PC-9 (cell line): ENCODE measurements at regions not wholly inside any gene's neighbourhood (a gene's known extent, or its start where the extent isn't known, plus 50 kb on each side); places are given as distances from the start of the nearest gene placed in this dataset.
"Not testable (repeated sequence)": the region's sequence is repeated elsewhere in the genome, so short reads cannot be mapped to it uniquely, and the experiment has no call there.

Experiments used
- BruUV-seq: library from RNA; stranded (reverse); fragments of 400-500 nt; replicated peaks from 2 replicates; lab custom pipeline; 2021; lab: Mats Ljungman, UMichigan
- CTCF ChIA-PET: fragments of 300-600 bp; sonication (Branson Sonifier 250); formaldehyde crosslinking; loops from one replicate; lab custom pipeline; 2022; ENCODE audit warnings: antibody characterized with exemption; lab: Charles Lee
- POLR2A ChIA-PET: fragments of 300-600 bp; sonication (Branson Sonifier 250); formaldehyde crosslinking; loops from one replicate; lab custom pipeline; 2022; ENCODE audit warnings: antibody characterized with exemption; ENCODE audit not compliant: unreplicated experiment; lab: Charles Lee
- DNase-seq, 2 experiments: peaks; one replicate each; pipeline versions ENCODE4 v3.0.0 to v3.0.0-alpha.2; 2015 to 2022; ENCODE audit warnings: mixed read lengths in 1 of 2
- H2AFZ ChIP-seq: fragments of 200-600 bp; sonication (generic); 2 replicates; pipeline ENCODE4 v1.8.1; 2017; ENCODE audit warnings: antibody characterized with exemption
- H3F3A ChIP-seq: fragments of 200-600 bp; sonication (generic); 2 replicates; pipeline ENCODE4 v1.8.1; 2017; ENCODE audit warnings: antibody characterized with exemption, mild to moderate bottlenecking, low read depth; ENCODE audit not compliant: insufficient read depth
- H3K27ac ChIP-seq: fragments of 200-600 bp; sonication (generic); 2 replicates; pipeline ENCODE4 v1.6.1; 2016; ENCODE audit warnings: mixed run types
- H3K27me3 ChIP-seq: fragments of 200-600 bp; sonication (generic); 2 replicates; pipeline ENCODE4 v1.6.1; 2016; ENCODE audit warnings: low read depth, mixed run types; ENCODE audit not compliant: insufficient read depth
- H3K36me3 ChIP-seq: fragments of 200-600 bp; sonication (generic); 2 replicates; pipeline ENCODE4 v1.6.1; 2016; ENCODE audit warnings: low read depth, mixed run types
- H3K4me1 ChIP-seq: fragments of 200-600 bp; sonication (generic); replicated peaks from 2 replicates; pipeline ENCODE4 v1.6.1; 2016; ENCODE audit warnings: mixed run types; ENCODE audit not compliant: insufficient read depth
- H3K4me2 ChIP-seq: fragments of 200-600 bp; sonication (generic); 2 replicates; pipeline ENCODE4 v1.6.1; 2017; ENCODE audit warnings: mixed run types
- H3K4me3 ChIP-seq: fragments of 200-600 bp; sonication (generic); 2 replicates; pipeline ENCODE4 v1.6.1; 2016; ENCODE audit warnings: mixed run types
- H3K79me2 ChIP-seq: fragments of 200-600 bp; sonication (generic); 2 replicates; pipeline ENCODE4 v1.6.1; 2017; ENCODE audit warnings: low read depth, mixed run types
- H3K9me2 ChIP-seq: fragments of 200-600 bp; sonication (generic); 2 replicates; pipeline ENCODE4 v1.8.1; 2017; ENCODE audit warnings: mild to moderate bottlenecking; ENCODE audit not compliant: insufficient read depth
- H3K9me3 ChIP-seq: fragments of 200-600 bp; sonication (generic); 2 replicates; pipeline ENCODE4 v1.8.1; 2016; ENCODE audit warnings: low read depth; ENCODE audit not compliant: insufficient read depth
- H4K20me1 ChIP-seq: fragments of 200-600 bp; sonication (generic); 2 replicates; pipeline ENCODE4 v1.8.1; 2017; ENCODE audit not compliant: insufficient read depth
- CTCF ChIP-seq: fragments of 200-600 bp; sonication (generic); conservative IDR thresholded peaks from 2 replicates; pipeline ENCODE4 v1.6.1; 2017; ENCODE audit warnings: mixed run types, antibody characterized with exemption, mild to moderate bottlenecking, moderate library complexity
- EZH2 ChIP-seq: fragments of 200-600 bp; sonication (generic); IDR thresholded peaks from 2 replicates; pipeline ENCODE4 v1.8.0; 2017; ENCODE audit warnings: antibody characterized with exemption, low read depth
- intact Hi-C: fragments of 100-400 bp; cut with micrococcal nuclease; formaldehyde crosslinking; loops from one replicate; pipeline ENCODE4 v1.10.0; 2022; ENCODE audit not compliant: unreplicated experiment

DNA sequence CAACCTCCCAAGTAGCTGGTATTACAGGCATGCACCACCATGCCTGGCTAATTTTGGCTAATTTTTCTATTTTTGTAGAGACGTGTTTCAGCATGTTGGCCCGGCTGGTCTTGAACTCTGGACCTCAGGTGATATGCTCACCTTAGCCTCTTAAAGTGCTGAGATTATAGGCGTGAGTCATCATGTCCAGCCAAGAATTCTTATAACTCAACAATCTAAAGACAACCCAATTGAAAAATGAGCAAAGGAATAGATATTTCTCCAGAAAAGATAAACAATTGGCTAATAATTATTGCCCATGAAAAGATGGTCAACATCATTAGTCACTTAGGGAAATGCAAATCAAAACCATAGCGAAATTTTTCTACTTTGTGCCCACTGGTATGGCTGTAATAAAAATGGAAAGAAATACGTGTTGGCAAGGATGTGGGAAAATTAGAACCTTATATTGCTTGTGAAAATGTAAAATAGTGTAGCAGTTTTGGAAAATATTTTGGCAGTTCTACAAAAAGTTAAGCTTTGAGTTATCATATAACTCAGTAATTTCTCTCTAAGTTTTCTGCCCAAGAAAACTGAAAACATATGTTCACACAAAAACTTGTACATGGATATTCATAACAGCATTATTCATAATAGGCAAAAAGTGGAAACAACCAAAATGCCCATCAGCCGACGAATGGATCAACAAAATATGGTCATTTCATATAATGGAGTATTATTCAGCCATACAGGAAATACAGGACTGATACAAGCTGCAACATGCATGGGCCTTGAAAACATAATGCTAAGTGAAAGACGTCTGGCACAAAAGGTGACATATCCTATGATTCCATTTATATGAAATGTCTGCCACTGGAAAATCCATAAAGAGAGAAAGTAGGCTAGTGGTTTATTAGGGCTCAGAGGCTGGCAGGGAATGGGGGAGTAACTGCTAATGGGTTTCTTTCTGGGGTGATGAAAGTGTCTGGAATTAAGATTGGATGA lies 87.8 kb downstream of the UTRN start:
- intact Hi-C loops = no loop called here
- Histone ChIP-seq H3F3A (peaks cover 6% of the 10 kb centered on the region; the same call in 1 of the 2 replicates), H3K9me3 (no peaks in the 10 kb centered on the region), H3K9me2 (no peaks in the 10 kb centered on the region), H3K27me3 (no peaks in the 10 kb centered on the region), H3K4me1 (no peaks in the 10 kb centered on the region), H3K4me2 (no peak overlapping the region), H4K20me1 (no peaks in the 10 kb centered on the region), H3K36me3 (no peaks in the 10 kb centered on the region), H3K27ac (no peak overlapping the region), H3K4me3 (no peak overlapping the region), H2AFZ (no peak overlapping the region), H3K79me2 (0 out of 2 replicates have a peak, but pooled peaks cover 30% of the 10 kb centered on the region)
- POLR2A ChIA-PET = no interaction called here
- CTCF ChIA-PET = no interaction called here
- no TSS peak for BruUV-seq
- DNase-seq = no peak
- TF ChIP-seq CTCF (no peak), EZH2 (no peak)

DNA sequence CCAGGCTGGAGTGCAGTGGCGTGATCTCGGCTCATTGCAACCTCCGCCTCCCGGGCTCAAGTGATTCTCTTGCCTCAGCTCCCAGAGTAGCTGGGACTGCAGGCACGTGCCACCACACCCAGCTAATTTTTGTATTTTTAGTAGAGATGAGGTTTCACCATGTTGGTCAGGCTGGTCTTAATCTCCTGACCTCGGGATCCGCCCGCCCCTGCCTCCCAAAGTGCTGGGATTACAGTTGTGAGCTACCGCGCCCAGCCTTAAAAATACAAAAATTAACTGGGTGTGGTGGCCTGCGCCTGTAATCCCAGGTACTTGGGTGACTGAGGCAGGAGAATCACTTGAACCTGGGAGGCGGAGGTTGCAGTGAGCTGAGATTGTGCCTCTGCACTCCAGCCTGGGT lies 89.4 kb downstream of the UTRN start:
- intact Hi-C loops, H3K4me2 ChIP-seq, H3K36me3 ChIP-seq, H3K27me3 ChIP-seq, H3K4me1 ChIP-seq, H3K27ac ChIP-seq, H3K9me3 ChIP-seq, H2AFZ ChIP-seq, H4K20me1 ChIP-seq, BruUV-seq, H3K4me3 ChIP-seq, POLR2A ChIA-PET, DNase-seq, H3F3A ChIP-seq, H3K9me2 ChIP-seq: not testable (repeated sequence)
- H3K79me2 ChIP-seq = peaks cover 38% of the 10 kb centered on the region; the same call in 1 of the 2 replicates
- CTCF ChIA-PET = interaction anchor here (0.6 kb wide), 1 partner anchor 31 kb away, joined by 10 read pairs; no protein-coding TSS in a partner anchor

DNA sequence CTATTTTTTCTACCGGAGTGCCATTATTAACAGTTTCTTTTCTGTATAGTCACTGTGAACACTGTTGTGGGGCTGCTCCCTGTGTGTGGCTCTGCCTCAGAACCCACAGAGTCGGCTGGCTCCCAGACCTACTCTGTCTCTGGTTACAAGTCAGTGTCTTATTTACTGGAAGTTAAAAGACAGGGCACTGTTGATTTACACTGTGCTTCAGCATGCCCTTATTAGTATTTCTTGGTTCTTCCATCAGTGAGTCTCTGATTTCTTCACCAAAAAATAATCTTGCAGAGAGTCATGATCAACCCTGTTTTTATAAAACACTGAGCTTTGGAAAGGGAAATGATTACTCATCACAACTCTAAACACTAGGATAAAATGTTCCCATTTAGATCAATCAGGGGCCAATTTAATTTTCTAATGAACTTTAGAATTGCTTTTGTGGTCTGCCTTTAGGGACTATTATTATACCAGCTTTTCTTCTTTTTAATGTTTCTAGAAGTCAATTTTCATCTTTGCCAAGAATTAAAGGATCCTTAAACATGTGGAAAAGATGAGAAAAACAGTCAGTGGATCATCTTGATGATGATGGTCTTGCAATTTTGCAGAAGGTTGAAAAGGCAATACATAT lies 92.6 kb downstream of the UTRN start:
- no peaks in the 10 kb centered on the region for H4K20me1 ChIP-seq
- 0 out of 2 replicates have a peak, but pooled peaks cover 3% of the 10 kb centered on the region for H3K9me3 ChIP-seq
- H3K27me3 ChIP-seq = no peaks in the 10 kb centered on the region
- no peak for DNase-seq
- H3K9me2 ChIP-seq = no peaks in the 10 kb centered on the region
- BruUV-seq = no TSS peak
- H3K27ac ChIP-seq = no peak overlapping the region
- CTCF ChIA-PET = no interaction called here
- no peak overlapping the region for H3K4me2 ChIP-seq
- TF ChIP-seq CTCF = no peak
- TF ChIP-seq EZH2 = no peak
- peaks cover 12% of the 10 kb centered on the region; the same call in 1 of the 2 replicates for H3F3A ChIP-seq
- peaks cover 35% of the 10 kb centered on the region for H3K79me2 ChIP-seq
- no peak overlapping the region for H3K4me3 ChIP-seq
- POLR2A ChIA-PET = no interaction called here
- intact Hi-C loops = no loop called here
- H2AFZ ChIP-seq = no peak overlapping the region
- no peaks in the 10 kb centered on the region for H3K4me1 ChIP-seq
- no peaks in the 10 kb centered on the region for H3K36me3 ChIP-seq
